Gastroesophageal sphincter (tissue), 3 donors: ENCODE measurements at regions not wholly inside any gene's neighbourhood (a gene's known extent, or its start where the extent isn't known, plus 50 kb on each side); places are given as distances from the start of the nearest gene placed in this dataset.

Experiments used
- CTCF ChIP-seq, 4 experiments: fragments of 200-600 bp in 2 of 4; fragments of 450-650 bp in 2 of 4; sonication (generic) in 1 of 4; IDR thresholded peaks; one replicate each; pipeline ENCODE4 v1.5.1; 2017 to 2019; ENCODE audit warnings: antibody characterized with exemption in 4 of 4, mild to moderate bottlenecking in 2 of 4, moderate library complexity in 2 of 4
- EP300 ChIP-seq: sonication (generic); formaldehyde crosslinking; IDR thresholded peaks from one replicate; pipeline ENCODE4 v1.6.1; 2017; ENCODE audit warnings: antibody characterized with exemption, mild to moderate bottlenecking
- POLR2A ChIP-seq, 2 donors: fragments of 450-650 bp; IDR thresholded peaks; one replicate each; pipeline ENCODE4 v1.6.1; 2017; ENCODE audit warnings: antibody characterized with exemption in 2 of 2, mild to moderate bottlenecking in 2 of 2, moderate library complexity in 1 of 2
- POLR2AphosphoS5 ChIP-seq: sonication (generic); formaldehyde crosslinking; IDR thresholded peaks from one replicate; pipeline ENCODE4 v1.6.1; 2017; ENCODE audit warnings: antibody characterized with exemption

DNA sequence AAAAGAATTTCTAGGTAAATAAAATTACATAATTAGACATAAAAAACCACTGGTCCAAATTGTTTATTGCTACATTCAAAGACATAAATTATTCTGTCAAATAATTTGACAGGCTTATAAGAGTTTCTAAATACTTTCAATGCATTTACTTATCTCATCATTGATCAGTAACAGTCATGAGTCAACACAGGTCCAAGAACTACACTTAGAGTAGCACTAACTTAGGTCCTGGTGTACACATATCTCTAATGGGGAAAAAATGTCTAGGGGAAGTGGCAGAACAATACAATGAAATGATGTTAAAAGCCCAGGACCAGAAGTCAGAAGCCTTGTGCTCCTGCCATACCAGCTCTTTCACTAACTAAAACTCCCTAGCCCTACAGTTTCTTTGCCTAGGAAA is 96.5 kb upstream of the SLCO6A1 start:
- TF ChIP-seq CTCF (IDR thresholded peaks at IDR 0.05) (no peak), POLR2A (IDR thresholded peaks at IDR 0.05) (no peak), POLR2AphosphoS5 (no peak), EP300 (no peak)
